K562 (cell line): ENCODE measurements at regions not wholly inside any gene's neighbourhood (a gene's known extent, or its start where the extent isn't known, plus 50 kb on each side); places are given as distances from the start of the nearest gene placed in this dataset.

Source experiments
- ATAC-seq: fragments of 200-7000 bp; cut with Tn5 transposase; 3 replicates; pipeline ENCODE4 v1.9.1; 2020; ENCODE audit warnings: moderate library complexity
- BruUV-seq: library from RNA; stranded (reverse); fragments of 400-500 nt; replicated peaks from 2 replicates; lab custom pipeline; 2021; lab: Mats Ljungman, UMichigan
- CTCF ChIA-PET: fragments of 300-600 bp; formaldehyde crosslinking; extraction: SDS; loops from one replicate; lab custom pipeline; 2021; ENCODE audit warnings: low intra/inter-chr PET ratio; lab: Yijun Ruan, JAX
- POLR2A ChIA-PET: fragments of 300-600, 350-650 bp; sonication (Branson Sonifier 250); formaldehyde crosslinking; extraction: SDS; loops from one replicate; lab custom pipeline; 2021; ENCODE audit warnings: antibody characterized with exemption, inconsistent platforms; lab: Yijun Ruan, JAX
- DNase-seq, 4 experiments: peaks; one replicate each; pipeline versions ENCODE4 v3.0.0 to v3.0.0-alpha.2; 2011 to 2018; ENCODE audit warnings: low spot score in 3 of 4, mixed read lengths in 3 of 4; ENCODE audit errors: extremely low read depth in 1 of 4
- FAIRE-seq: peaks from 2 replicates; lab custom pipeline; 2011; peaks lifted over from hg19 to GRCh38; lab: Jason Lieb, UNC
- H2AFZ ChIP-seq: 2 replicates; pipeline ENCODE4 v1.6.0; 2011; ENCODE audit warnings: low read depth, low read length, control low read depth, inconsistent platforms
- H3K27ac ChIP-seq: fragments of 200-600 bp; 3 replicates; pipeline ENCODE4 v1.8.0; 2011; ENCODE audit warnings: low read depth, mild to moderate bottlenecking, control low read depth, inconsistent platforms, low read length, moderate library complexity, mixed read lengths; ENCODE audit errors: extremely low read depth
- H3K27me3 ChIP-seq, 2 experiments: fragments of 300-600 bp in 1 of 2; 2 replicates in 1 of 2; 3 replicates in 1 of 2; pipeline versions ENCODE4 v1.6.0 to v1.8.0; 2011; ENCODE audit warnings: inconsistent platforms in 2 of 2, low read length in 2 of 2, mild to moderate bottlenecking in 1 of 2, mixed read lengths in 1 of 2, moderate library complexity in 1 of 2; ENCODE audit not compliant: control insufficient read depth in 2 of 2, insufficient read depth in 2 of 2
- H3K36me3 ChIP-seq: fragments of 300-600 bp; 3 replicates; pipeline ENCODE4 v1.8.0; 2011; ENCODE audit warnings: mild to moderate bottlenecking, low read length, inconsistent platforms; ENCODE audit not compliant: control insufficient read depth, insufficient read depth
- H3K4me1 ChIP-seq, 2 experiments: fragments of 200-600 bp in 1 of 2; replicated peaks in 1 of 2; 2 replicates in 1 of 2; 3 replicates in 1 of 2; pipeline versions ENCODE4 v1.5.1 to v1.8.0; 2011; ENCODE audit warnings: inconsistent platforms in 2 of 2, low read length in 2 of 2, mild to moderate bottlenecking in 1 of 2, mixed read lengths in 1 of 2, moderate library complexity in 1 of 2; ENCODE audit not compliant: control insufficient read depth in 2 of 2, insufficient read depth in 2 of 2
- H3K4me2 ChIP-seq: 2 replicates; pipeline ENCODE4 v1.6.1; 2011; ENCODE audit warnings: low read length, control low read depth, inconsistent platforms, mixed read lengths; ENCODE audit not compliant: insufficient read depth
- H3K4me3 ChIP-seq: fragments of 200-600 bp; sonication (generic), shearing (Covaris generic); 2 replicates; pipeline ENCODE4 v1.5.1; 2016; ENCODE audit warnings: control low read depth, inconsistent platforms
- H3K79me2 ChIP-seq: fragments of 200-600 bp; 3 replicates; pipeline ENCODE4 v1.8.0; 2011; ENCODE audit warnings: low read length, inconsistent platforms; ENCODE audit not compliant: control insufficient read depth, insufficient read depth
- H3K9ac ChIP-seq, 2 experiments: 2 replicates each; pipeline versions ENCODE4 v1.6.0 to v1.6.1; 2011; ENCODE audit warnings: low read depth in 2 of 2, low read length in 2 of 2, control low read depth in 1 of 2, inconsistent platforms in 1 of 2, mild to moderate bottlenecking in 1 of 2, mixed read lengths in 1 of 2; ENCODE audit not compliant: insufficient read depth in 1 of 2
- H3K9me1 ChIP-seq: one replicate; pipeline ENCODE4 v1.6.0; 2011; ENCODE audit warnings: inconsistent platforms, mild to moderate bottlenecking, low read length, moderate library complexity; ENCODE audit not compliant: control insufficient read depth, insufficient read depth
- H3K9me3 ChIP-seq: replicated peaks from 2 replicates; pipeline ENCODE4 v1.5.1; 2011; ENCODE audit warnings: low read depth, low read length, inconsistent platforms; ENCODE audit not compliant: control insufficient read depth, insufficient read depth
- H4K20me1 ChIP-seq: replicated peaks from 2 replicates; pipeline ENCODE4 v1.6.1; 2011; ENCODE audit warnings: low read length, inconsistent platforms, mixed read lengths; ENCODE audit not compliant: control insufficient read depth, insufficient read depth
- C11orf30 ChIP-seq: fragments of 450-650 bp; IDR thresholded peaks from 2 replicates; pipeline ENCODE4 v1.6.1; 2016; ENCODE audit warnings: low read depth, mild to moderate bottlenecking
- CXXC5 ChIP-seq: fragments of 250-450 bp; sonication (Bioruptor Pico); IDR thresholded peaks from 2 replicates; pipeline ENCODE4 v1.8.0; 2022; ENCODE audit warnings: inconsistent platforms, mild to moderate bottlenecking, moderate library complexity
- EHMT2 ChIP-seq: fragments of 450-650 bp; IDR thresholded peaks from 2 replicates; pipeline ENCODE4 v1.6.1; 2018; ENCODE audit warnings: antibody characterized with exemption
- HNRNPH1 ChIP-seq: fragments of 200-400 bp; formaldehyde crosslinking; optimal IDR thresholded peaks from 2 replicates; pipeline ENCODE3; 2017; ENCODE audit warnings: low read depth, mild to moderate bottlenecking, low read length, moderate library complexity
- POU5F1 ChIP-seq: fragments of 150-350 bp; IDR thresholded peaks from 2 replicates; pipeline ENCODE4 v1.6.1; 2014; ENCODE audit warnings: borderline replicate concordance, low read length, low read depth, mild to moderate bottlenecking; ENCODE audit not compliant: partially characterized antibody
- RHOXF2B ChIP-seq: fragments of 250-450 bp; sonication (Bioruptor Pico); conservative IDR thresholded peaks from 2 replicates; pipeline ENCODE4 v1.5.1; 2021
- SRSF3 ChIP-seq: fragments of 200-400 bp; formaldehyde crosslinking; IDR thresholded peaks from 2 replicates; pipeline ENCODE4 v1.6.1; 2016; ENCODE audit warnings: mild to moderate bottlenecking, low read length, moderate library complexity; ENCODE audit not compliant: insufficient read depth
- ZNF695 ChIP-seq: fragments of 450-650 bp; formaldehyde crosslinking; IDR thresholded peaks from 2 replicates; pipeline ENCODE4 v1.4.0; 2020; ENCODE audit warnings: mild to moderate bottlenecking, moderate library complexity
- ZNF780A ChIP-seq: fragments of 250-450 bp; sonication (Bioruptor Pico); IDR thresholded peaks from 2 replicates; pipeline ENCODE4 v1.5.0; 2021; ENCODE audit warnings: mild to moderate bottlenecking
- in situ Hi-C: fragments of 300-500 bp; cut with MboI; formaldehyde crosslinking; loops from 4 replicates; pipeline ENCODE4 v1.15.0; 2018; ENCODE audit warnings: inconsistent platforms, mixed read lengths
- intact Hi-C: fragments of 100-400 bp; cut with micrococcal nuclease; formaldehyde crosslinking; loops from 2 replicates; pipeline ENCODE4 v1.14.2; 2022
- TF ChIP-seq, protein P1 (sequence below): sonication (generic); formaldehyde crosslinking; IDR thresholded peaks from 2 replicates; pipeline ENCODE4 v1.8.1; 2023; ENCODE audit warnings: mild to moderate bottlenecking, missing genetic modification reagents
- TF ChIP-seq, protein P2 (sequence below): fragments of 450-650 bp; formaldehyde crosslinking; IDR thresholded peaks from 2 replicates; pipeline ENCODE4 v1.4.0; 2020; ENCODE audit warnings: mild to moderate bottlenecking, moderate library complexity

DNA sequence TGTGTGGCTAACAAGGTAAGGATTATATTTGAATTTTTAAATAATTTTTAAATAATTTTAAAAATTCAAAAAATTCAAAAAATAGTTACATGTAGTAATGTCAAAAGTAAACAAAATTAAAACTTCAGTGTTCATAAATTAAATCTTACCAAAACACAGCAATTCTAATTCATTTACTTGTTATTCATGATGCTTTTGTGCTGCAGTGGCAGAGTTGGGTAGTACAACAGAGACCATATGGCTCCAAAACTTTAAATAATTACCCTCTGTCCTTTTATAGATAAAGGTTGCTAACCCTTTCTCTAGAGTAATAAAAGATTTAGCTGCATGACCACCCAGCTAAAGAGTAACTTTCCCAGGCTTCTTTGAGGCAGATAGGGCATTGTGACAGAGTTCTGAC lies 1355.6 kb downstream of the FSTL5 start:
- no peak overlapping the region for H3K4me3 ChIP-seq
- intact Hi-C loops = no loop called here
- ATAC-seq (no peak), FAIRE-seq (no peak), DNase-seq (no peak)
- no peaks in the 10 kb centered on the region for H3K9me1 ChIP-seq
- no peaks in the 10 kb centered on the region for H3K4me1 ChIP-seq
- CTCF ChIA-PET = no interaction called here
- no peak overlapping the region for H3K4me2 ChIP-seq
- no peaks in the 10 kb centered on the region for H3K79me2 ChIP-seq
- H3K36me3 ChIP-seq = no peaks in the 10 kb centered on the region
- no peak overlapping the region for H3K9ac ChIP-seq
- no TSS peak for BruUV-seq
- in situ Hi-C loops = no loop called here
- no peak for TF ChIP-seq POU5F1
- no peak for TF ChIP-seq ZNF695
- TF ChIP-seq SRSF3 = no peak
- TF ChIP-seq RHOXF2B (CRISPR knock-in tag) = no peak
- H3K9me3 ChIP-seq = no peaks in the 10 kb centered on the region
- no peaks in the 10 kb centered on the region for H4K20me1 ChIP-seq
- H2AFZ ChIP-seq = no peak overlapping the region
- no peaks in the 10 kb centered on the region for H3K27me3 ChIP-seq
- POLR2A ChIA-PET = no interaction called here
- no peak overlapping the region for H3K27ac ChIP-seq

DNA sequence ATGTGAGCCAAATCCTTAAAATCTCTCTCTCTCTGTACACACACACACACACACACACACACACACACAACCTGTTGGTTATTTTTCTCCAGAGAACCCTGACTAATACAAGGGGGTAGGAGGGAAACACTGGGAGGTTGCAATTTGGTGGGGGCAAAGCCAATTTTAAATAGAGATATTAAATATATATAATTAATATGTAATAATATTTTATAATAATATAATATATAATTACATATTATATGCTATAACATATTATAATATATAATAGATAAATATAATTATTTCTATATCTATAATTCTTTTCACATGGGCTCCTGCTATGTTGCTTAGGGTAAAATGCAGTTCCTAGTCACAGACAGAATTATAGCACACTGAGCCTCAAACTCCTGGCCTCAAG lies 1354.2 kb downstream of the FSTL5 start:
- Histone ChIP-seq H3K4me1 (no peaks in the 10 kb centered on the region), H3K79me2 (no peaks in the 10 kb centered on the region), H2AFZ (no peak overlapping the region), H3K27ac (no peak overlapping the region), H3K36me3 (no peaks in the 10 kb centered on the region), H3K4me3 (no peak overlapping the region), H4K20me1 (no peaks in the 10 kb centered on the region), H3K9me1 (no peaks in the 10 kb centered on the region), H3K9me3 (no peaks in the 10 kb centered on the region), H3K4me2 (no peak overlapping the region), H3K9ac (no peak overlapping the region), H3K27me3 (no peaks in the 10 kb centered on the region)
- no peak for DNase-seq
- no peak for FAIRE-seq
- BruUV-seq = no TSS peak
- in situ Hi-C loops (no loop called here), intact Hi-C loops (no loop called here)
- TF ChIP-seq, protein P1, sequence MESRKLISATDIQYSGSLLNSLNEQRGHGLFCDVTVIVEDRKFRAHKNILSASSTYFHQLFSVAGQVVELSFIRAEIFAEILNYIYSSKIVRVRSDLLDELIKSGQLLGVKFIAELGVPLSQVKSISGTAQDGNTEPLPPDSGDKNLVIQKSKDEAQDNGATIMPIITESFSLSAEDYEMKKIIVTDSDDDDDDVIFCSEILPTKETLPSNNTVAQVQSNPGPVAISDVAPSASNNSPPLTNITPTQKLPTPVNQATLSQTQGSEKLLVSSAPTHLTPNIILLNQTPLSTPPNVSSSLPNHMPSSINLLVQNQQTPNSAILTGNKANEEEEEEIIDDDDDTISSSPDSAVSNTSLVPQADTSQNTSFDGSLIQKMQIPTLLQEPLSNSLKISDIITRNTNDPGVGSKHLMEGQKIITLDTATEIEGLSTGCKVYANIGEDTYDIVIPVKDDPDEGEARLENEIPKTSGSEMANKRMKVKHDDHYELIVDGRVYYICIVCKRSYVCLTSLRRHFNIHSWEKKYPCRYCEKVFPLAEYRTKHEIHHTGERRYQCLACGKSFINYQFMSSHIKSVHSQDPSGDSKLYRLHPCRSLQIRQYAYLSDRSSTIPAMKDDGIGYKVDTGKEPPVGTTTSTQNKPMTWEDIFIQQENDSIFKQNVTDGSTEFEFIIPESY (CRISPR knock-in tag) = no peak
- no peak for TF ChIP-seq EHMT2
- no peak for TF ChIP-seq C11orf30
- no peak for TF ChIP-seq ZNF780A
- no peak for TF ChIP-seq CXXC5 (CRISPR knock-in tag)
- TF ChIP-seq, protein P2, sequence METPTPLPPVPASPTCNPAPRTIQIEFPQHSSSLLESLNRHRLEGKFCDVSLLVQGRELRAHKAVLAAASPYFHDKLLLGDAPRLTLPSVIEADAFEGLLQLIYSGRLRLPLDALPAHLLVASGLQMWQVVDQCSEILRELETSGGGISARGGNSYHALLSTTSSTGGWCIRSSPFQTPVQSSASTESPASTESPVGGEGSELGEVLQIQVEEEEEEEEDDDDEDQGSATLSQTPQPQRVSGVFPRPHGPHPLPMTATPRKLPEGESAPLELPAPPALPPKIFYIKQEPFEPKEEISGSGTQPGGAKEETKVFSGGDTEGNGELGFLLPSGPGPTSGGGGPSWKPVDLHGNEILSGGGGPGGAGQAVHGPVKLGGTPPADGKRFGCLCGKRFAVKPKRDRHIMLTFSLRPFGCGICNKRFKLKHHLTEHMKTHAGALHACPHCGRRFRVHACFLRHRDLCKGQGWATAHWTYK (CRISPR knock-in tag) = no peak
- TF ChIP-seq HNRNPH1 = no peak
- ChIA-PET CTCF (no interaction called here), POLR2A (no interaction called here)
- no peak for ATAC-seq
